Stimulated activated CD4-positive, alpha-beta T cell treated with anti-CD3 and anti-CD28 coated beads, Interleukin-15, amount 100 ng/mL, for 24 hours (primary cell): ENCODE measurements at regions not wholly inside any gene's neighbourhood (a gene's known extent, or its start where the extent isn't known, plus 50 kb on each side); places are given as distances from the start of the nearest gene placed in this dataset.
"Not testable (repeated sequence)": the region's sequence is repeated elsewhere in the genome, so short reads cannot be mapped to it uniquely, and the experiment has no call there.

Experiments used
- DNase-seq: peaks from one replicate; pipeline ENCODE4 v3.0.0-alpha.2; 2020

DNA sequence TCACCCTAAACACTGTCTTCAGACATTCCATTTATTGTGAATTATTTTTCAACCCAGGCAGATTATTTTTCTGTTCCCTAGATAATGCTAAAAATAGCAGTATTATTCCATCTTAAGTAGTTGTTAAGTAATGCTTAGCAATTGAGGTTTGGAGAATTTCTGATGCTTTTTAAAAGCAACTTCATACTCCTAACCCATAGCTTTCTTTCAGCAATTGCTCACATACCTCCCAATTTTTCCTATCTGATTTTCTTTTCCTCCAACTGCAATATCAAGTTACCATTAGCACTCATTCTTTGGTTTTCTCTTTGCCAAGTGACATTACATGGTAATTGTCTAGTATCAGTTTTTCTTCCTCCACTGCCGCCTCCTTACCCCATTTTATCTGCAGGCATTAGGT, 104.7 kb downstream of the GPR85 start:
- DNase-seq = no peak

DNA sequence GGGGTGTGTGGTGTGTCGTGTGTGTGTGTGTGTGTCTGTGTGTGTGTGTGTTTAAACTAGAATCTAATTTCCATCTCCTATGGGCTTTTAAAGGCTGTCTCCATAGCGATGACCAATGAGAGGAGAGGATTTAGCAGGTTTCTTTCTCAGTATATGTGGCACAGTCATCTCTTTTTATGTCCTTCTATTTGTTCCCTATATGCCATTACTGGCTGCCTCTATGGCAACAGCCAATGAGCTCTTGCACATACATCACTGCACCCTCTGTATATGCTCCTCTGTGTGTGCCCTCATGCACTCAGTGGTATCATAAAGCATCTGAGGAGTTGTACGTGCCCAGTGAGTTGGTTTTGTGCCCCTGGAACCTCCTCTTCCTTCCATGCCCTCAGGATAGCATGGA, 107.6 kb downstream of the GPR85 start:
- not testable (repeated sequence) for DNase-seq

DNA sequence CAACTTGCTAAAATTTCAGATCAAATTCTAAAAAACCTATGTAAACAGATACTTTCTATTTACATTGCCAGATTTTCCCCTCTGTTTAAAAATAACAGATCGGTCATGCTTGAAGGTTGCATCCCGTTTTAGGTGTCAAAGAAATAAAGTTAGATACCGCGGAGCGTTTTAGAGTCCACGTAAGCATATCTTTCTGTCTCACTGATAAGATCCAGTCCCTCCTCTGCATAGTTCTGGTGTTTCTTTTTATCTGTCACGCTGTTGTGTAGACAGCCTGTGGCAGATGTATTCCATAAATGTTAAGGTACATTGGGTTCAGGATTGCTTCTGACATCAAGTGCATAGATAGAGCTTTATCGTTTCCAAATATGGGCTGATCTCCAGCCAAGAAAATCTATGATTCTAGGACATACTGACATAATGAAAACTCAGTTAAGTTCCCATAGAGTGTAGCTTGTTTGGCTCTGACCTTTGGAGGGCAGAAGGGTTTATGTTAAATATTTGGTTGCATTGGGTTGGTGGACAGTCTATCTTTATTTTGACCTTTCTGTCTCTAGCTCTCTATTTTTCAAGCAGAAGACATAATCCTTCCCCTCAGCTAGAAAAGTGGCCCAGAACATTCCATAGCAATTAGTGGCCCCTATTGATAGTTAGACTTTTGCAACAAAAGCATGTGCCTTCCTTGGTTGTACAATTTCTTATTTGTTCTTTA, 109.2 kb downstream of the GPR85 start:
- not testable (repeated sequence) for DNase-seq

DNA sequence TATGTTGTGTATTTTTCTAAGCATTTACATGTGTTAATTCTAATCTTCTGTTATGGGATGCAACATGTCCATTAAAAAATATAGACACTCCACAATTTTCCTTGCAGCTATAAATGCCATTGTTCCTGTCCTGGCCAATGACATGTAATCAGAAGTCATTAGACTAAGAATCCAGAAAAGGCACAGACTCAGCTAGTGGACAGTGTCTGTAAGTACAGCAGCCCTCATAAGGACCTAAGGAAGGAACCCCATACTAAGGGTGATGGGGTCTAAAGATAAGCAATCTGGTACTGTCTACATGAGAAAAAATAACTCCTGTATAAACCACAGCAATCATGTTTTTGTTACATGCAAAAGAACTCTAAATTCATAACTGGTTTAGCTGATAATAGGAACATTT, 115.9 kb downstream of the GPR85 start:
- no peak for DNase-seq

DNA sequence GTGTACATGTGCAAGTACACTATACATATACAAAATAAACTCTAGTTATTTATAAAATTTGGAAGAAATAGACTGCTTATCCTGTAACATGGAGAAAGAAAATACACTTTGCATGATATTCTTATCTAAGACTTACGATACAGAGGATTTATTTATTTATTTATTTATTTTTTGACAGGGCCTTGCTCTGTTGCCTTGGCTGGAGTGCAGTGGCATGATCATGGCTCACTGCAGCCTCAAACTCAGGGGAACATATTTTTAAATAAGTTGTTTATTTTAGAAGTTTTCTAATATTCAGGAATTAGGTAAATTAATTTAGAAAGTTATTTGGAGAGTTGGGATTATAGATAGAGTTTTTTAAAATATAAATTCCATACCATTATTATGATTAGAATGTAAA, 116.7 kb downstream of the GPR85 start:
- DNase-seq = no peak

DNA sequence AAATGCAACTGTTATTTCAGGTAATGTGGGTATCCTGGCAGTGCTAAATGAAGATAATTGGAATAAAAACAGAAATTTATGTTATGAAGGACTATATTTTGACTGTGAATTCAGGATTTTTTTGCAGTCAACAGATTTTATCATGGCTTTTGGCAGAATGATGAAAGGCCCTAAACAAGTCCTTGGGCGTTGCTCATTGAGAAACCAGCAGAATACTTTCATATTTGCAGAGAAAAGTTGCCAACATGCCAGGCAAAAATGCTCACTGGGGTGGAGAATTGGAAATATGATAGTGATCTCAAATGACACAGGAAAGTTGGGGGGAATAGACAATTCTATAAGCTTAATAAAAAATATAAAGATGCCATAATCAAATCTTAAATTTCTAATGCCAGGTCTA, 121.1 kb downstream of the GPR85 start:
- DNase-seq = no peak

DNA sequence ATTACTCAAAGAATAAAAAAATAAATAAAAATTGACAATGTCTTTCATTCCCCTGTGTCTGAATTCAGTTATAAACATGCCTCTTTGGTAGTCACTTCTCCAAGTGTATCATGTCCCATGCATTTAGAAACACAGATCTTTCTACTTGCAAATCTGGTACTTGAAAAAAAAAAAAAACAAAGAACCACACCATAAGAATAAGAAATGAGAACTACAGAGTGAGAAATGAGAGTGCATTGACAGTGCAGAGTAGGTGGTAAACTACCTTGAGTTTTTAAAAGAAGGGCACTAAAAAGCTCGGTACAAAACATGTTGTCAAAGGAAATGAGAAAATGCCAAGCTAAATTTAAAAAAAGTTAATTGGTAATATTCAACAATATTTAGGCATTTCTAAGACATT, 123.0 kb downstream of the GPR85 start:
- no peak for DNase-seq

DNA sequence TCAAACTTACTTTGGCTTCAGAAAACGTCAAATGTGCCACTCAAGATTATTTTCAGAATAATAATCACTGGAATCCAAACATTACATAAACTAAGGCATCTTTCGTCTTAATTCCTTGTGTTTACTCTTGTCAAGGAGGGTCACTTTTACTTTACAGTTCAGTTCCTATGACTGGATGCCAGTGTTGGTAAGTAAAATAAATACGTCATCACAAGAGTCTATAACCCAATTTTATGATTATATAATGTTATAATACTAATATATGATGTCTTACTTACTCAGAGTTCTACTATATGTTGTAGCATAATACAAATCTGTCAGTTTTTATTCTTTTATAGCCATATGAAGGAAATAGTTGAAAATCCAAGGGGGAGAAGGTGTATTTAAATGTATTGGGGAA, 123.8 kb downstream of the GPR85 start:
- DNase-seq = no peak

DNA sequence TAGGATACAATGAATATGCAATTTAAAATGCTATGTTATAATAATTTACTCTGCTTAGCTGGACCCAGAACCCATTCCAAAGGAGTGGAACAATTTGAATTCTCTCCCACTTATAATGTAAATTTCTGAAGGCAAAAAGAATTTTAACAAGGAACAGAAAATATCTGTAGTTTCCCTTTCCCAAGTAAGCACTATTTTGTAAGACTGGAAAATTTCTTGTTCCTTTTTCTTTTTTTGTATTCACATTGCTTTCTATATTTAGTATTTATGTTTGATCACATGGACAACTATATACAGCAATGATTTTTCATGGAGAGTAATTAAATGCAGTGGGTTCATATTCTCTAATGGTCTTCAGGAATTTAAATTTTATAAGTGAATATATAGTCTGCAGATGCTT, 127.4 kb downstream of the GPR85 start:
- DNase-seq = no peak

DNA sequence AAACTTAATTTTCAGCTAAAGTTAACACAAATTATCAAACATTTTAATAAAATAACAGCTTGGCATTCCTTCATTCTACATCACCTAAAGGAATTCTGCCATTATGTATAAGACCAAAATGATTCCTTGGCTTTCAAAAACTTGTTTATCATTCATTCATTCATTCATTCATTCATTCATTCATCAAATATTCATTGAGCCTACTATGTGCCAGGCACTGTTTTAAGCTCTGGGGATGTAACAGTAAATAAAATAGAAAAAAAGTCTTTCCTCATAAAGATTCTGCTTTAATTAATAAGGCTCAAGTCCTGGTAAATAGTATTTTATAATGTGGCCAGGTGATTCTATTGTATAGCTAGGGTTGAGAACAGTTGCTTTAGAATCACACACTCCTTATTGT, 127.9 kb downstream of the GPR85 start:
- no peak for DNase-seq

DNA sequence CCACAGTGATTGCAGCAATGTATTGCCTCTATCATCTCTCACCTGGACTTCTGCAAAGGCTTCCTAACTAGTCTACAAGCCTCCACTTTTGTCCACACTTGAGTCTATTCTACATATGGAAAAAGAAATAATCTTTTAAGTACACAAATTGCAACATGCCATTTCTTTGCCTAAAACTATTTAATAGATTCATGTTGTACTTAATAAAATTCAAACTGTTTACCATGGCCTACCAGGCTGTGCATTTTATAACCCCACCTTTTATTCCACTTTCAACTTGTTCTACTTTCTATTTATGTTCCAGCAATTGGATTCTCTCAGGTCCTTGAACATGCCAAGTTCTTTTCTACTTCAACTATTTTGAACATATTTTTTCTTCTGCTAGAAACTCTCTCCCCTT, 128.7 kb downstream of the GPR85 start:
- no peak for DNase-seq

DNA sequence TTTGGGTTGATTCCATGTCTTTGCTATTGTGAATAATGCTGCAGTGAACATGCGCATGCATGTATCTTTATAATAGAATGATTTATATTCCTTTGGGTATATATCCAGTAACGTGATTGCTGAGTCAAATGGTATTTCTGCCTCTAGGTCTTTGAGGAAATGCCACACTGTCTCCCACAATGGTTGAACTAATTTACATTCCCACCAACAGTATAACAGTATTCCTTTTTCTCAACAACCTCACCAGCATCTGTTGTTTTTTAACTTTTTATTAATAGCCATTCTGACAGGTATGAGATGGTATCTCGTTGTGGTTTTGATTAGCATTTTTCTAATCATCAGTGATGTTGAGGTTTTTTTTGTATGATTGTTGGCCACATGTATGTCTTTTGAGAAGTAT, 133.6 kb downstream of the GPR85 start:
- not testable (repeated sequence) for DNase-seq

DNA sequence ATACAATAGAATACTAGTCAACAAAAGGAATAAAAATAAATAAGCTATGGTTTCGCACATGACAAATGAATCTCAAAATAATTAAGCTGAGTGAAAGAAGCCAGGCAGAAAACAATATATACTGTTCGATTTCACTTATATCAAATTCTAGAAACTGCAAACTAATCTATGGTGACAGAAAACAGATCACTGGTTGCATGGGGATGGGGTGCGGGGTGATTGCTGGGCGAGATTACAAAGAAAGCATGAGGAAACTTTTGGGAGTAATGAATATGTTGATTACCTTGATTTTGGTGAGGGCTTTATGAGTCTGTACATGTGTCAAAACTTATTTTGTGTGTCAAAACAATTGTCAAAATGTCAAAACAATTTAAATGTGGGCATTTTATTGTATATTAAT, 135.6 kb downstream of the GPR85 start:
- no peak for DNase-seq

DNA sequence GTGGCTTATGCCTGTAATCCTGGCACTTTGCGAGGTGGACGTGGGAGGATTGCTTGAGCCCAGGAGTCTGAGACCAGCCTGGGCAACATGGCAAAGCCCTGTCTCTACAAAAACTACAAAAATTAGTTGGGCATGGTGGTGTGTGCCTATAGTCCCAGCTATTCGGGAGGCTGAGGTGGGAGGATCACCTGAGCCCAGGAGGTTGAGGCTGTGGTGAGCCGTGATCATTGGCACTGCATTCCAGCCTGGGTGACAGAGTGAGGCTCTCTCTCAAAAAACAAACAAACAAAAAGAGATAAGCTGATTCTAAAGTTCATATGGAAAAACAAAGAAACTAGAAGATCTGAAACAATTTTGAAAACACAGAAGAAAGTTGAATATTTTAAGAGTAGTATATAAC, 136.9 kb downstream of the GPR85 start:
- DNase-seq = not testable (repeated sequence)

DNA sequence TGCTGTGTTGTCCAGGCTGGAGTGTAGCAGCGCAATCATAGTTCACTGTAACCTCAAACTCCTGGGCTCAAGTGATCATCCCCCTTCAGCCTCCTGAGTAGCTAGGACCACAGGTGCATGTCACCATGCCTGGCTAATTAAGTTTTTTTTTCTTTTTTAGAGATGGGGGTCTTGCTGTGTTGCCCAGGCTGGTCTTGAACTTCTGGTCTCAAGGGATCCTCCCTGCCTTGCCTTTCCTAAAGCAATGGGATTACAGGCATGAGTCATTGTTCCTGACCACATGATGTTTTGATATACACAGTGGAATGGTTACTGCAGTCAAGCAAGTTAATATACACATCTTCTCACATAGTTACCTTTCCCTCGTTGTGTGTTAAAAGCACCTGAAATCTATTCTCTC, 140.3 kb downstream of the GPR85 start:
- no peak for DNase-seq

DNA sequence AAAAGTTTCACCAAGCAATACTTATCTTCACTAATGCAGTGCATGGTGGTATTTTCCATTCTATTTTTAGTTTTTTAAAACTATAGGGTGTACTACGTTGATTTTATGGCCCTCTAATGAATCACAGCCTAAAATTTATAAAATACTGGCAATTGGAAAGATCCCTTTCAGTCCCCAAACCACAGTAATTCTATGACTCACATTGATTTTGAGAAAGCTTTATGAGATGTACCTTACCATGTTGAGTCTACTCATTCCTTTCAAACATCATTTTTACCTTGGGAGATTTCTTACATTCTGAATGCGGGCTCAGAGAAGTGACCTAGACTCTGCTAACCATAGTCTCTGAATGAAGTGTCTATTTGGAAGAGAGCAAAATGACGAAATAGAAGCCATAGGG, 141.6 kb downstream of the GPR85 start:
- DNase-seq = no peak

DNA sequence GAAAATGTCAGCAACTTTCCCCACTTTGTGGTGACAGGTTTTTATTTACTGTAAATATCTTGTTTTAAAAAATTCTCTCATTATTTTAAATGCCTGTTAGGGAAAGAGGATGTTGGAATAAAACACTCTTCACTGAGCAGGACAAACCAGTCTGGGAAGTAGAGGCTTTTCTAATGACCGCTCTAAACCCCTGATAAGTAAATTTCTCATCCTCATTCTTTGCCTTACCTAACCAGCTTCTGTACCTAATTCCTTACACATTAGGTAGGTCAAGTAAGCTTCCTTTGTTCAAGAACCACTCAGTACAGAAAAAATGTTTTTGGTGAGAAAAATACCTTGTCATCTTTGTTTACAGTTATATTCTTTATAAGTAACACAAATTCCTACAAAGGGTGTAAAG, 143.6 kb downstream of the GPR85 start:
- no peak for DNase-seq

DNA sequence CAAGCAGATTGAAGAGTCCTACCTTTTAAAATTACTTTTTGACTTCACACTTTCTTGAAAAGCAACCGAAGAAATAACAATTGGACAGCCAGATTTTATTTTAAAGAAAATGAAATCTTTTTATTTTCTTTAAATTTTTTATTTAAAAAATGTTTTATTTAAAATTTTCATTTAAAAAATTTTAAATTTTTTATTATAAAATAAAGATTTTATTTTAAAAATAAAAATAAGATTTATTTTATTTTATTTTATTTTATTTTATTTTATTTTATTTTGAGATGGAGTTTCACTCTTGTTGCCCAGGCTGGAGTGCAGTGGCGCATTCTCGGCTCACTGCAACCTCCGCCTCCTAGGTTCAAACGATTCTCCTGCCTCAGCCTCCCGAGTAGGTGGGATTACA, 144.5 kb downstream of the GPR85 start:
- DNase-seq = not testable (repeated sequence)

DNA sequence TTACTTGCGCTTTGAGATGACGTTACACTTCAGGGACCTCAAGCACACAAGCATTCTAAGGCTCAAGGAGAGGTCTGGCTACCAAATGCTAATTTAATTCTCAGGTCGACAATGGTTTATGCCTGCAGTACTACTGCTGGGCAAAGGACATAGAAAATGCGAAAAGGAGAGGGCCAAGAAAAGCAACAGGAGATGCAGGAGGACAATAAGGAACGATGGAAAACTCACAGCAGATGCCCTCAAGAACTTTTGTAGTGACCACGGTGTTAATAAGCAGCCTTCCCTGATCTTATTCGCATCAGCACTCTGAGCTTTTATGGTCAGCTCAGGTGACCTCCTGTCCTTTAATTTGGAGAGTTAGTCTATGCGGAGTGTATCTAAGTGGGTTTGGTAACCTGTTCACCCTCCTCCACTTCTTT, 146.3 kb downstream of the GPR85 start:
- DNase-seq = no peak

DNA sequence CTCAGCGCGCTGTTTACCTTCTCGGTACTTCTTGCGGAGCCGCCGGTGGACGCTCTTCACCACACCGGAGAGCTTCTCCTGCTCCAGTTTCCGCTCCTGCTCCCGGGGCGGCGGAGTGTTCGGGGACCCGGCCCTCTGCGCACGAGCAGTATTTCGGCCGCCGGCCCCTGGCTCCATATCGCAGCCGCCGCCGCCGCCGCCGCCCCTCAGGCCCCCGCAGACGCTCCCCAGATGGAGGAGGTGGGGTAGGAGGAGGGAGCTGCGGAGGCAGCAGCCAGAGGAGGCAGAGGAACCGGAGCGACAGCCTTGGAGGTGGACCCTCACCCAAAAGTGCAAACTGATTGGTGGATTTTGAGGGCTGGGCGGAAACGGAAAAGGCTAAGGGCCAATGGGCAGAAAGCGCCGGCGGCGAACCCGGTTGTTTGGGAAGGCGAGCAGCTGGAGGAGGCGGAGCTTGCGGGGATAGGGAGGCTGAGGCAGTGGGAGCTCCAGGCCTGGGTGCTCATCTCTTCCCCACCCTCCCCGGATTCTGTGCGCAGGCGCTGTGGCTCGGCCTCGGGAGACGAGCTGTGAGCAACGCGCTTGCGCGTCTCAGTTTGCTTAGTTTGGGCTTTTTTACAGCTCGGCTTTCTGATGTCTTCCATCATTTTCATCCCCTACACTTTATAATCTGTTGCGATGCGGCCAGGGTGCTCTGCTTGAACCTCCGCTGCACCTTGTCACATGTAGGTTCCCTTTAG, 146.9 kb downstream of the GPR85 start:
- peak; percentile 99 for DNase-seq

DNA sequence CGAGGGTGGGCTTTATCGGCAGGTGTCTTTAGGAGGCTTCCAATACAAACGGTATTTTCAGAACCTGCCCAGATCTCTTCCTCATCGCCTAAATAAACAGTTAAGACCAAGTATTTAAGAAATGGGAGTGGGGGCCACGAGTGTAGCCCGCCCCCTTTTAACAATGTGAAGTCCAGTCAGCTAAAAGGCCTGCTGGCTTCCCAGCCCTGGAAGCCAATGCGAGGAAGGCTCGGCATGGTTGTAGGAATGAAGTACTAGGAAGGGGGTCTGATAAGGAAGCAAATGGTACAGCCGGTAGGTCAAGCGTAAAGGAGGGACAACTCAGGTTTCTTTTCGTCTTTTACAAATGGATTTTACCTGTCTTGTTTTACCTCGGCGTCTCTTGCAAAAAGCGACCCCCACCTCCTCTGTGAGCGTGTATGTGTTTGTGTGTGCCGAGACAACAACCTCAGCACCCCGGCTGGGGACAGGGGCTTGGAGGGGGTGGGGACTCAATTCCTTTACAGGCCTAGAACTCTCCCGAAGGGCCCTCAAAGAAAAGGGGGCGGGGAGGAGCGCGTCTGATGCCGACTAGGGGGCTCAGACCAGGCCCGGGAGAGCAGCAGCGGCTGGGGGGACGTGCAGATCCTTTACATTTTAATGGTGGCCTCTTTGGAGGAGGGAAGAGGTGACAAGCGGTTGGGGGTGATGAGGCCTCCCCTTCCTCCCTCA, 147.6 kb downstream of the GPR85 start:
- DNase-seq = peak; percentile 44

DNA sequence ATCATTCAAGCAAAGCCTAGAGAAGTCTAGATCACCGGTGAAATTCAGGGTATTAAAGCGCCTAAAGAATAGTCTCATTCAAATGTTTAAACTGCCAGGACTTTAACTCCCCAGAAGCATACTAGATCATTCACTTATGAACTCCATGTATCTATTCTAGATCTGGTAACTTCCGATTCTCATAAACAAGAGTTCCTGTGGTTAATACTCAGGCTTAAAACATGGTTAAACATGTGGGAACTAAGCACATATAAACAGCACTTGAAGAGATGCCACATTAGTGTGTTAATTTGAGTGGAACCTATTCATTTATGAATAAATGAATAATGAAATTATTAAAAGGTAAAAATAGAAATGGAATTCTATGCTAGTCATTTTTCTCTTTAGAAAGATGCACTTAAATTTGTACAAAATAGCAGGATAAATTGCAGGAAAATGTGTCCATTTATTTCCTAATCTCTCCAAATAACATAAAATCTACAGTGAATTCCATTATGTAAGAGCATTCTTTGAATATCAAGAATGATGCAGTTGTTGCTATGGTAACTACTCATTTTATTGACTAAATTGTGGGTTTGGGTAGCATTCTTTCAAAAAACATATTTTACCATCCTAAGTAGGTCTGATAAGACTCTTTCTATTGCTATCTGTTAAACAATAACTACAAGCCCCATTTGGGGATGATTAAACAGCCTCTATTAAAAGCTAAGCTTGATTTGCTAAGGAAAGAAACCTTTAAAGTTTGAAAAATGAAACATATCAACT, 147.6 kb upstream of the TMEM168 start:
- no peak for DNase-seq

DNA sequence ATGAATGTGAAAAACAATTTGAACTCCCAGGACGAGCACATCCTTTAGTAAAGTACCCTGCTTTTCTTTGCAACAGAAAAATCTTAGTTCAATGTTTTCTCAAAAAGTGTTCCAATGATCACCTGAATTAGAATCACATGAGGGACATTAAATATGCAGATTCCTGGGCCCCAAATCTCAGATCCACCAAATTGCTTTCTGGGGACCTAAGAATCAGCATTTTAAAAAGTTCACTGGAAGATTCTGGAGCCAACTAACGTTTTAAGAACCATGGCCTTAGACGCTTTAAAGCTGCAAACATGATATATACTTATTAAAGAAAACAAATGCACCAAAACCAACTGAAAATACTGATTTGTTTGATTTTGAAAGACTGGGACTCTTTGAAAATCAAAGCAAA, 143.4 kb upstream of the TMEM168 start:
- no peak for DNase-seq
